Caco-2 (cell line): ENCODE measurements at regions not wholly inside any gene's neighbourhood (a gene's known extent, or its start where the extent isn't known, plus 50 kb on each side); places are given as distances from the start of the nearest gene placed in this dataset.

Experiments used
- BruUV-seq: library from RNA; stranded (reverse); fragments of 400-500 nt; replicated peaks from 2 replicates; lab custom pipeline; 2021; lab: Mats Ljungman, UMichigan
- CTCF ChIA-PET: fragments of 300-600 bp; sonication (Branson Sonifier 250); formaldehyde crosslinking; loops from one replicate; lab custom pipeline; 2022; ENCODE audit warnings: antibody characterized with exemption; lab: Charles Lee
- POLR2A ChIA-PET: fragments of 300-600 bp; sonication (Branson Sonifier 250); formaldehyde crosslinking; loops from one replicate; lab custom pipeline; 2022; ENCODE audit warnings: antibody characterized with exemption; lab: Charles Lee
- DNase-seq, 2 experiments: peaks; one replicate each; pipeline versions ENCODE4 v3.0.0 to v3.0.0-alpha.2; 2020 to 2022
- H3K27me3 ChIP-seq: replicated peaks from 2 replicates; pipeline ENCODE4 v1.6.0; 2011; ENCODE audit warnings: low read length; ENCODE audit not compliant: control insufficient read depth, insufficient read depth
- H3K36me3 ChIP-seq: 2 replicates; pipeline ENCODE4 v1.5.1; 2011; ENCODE audit warnings: low read length; ENCODE audit not compliant: control insufficient read depth, insufficient read depth
- H3K4me1 ChIP-seq: fragments of 250-450 bp; sonication (Bioruptor Pico); 2 replicates; pipeline ENCODE4 v1.5.1; 2020; ENCODE audit warnings: mild to moderate bottlenecking
- H3K4me3 ChIP-seq: 2 replicates; pipeline ENCODE4 v1.5.1; 2011; ENCODE audit warnings: low read depth, mild to moderate bottlenecking, control low read depth, low read length
- H3K9me3 ChIP-seq: fragments of 250-450 bp; sonication (Bioruptor Pico); 2 replicates; pipeline ENCODE4 v1.5.1; 2020; ENCODE audit warnings: mild to moderate bottlenecking, moderate library complexity
- H3K27ac Mint-ChIP-seq: one replicate; pipeline ENCODE4 v1.8.0; 2022; ENCODE audit warnings: mixed read lengths; ENCODE audit not compliant: unreplicated experiment
- H3K27me3 Mint-ChIP-seq: one replicate; pipeline ENCODE4 v1.8.0; 2022; ENCODE audit warnings: mixed read lengths; ENCODE audit not compliant: insufficient read depth, unreplicated experiment
- H3K36me3 Mint-ChIP-seq: one replicate; pipeline ENCODE4 v1.8.0; 2022; ENCODE audit warnings: mild to moderate bottlenecking, mixed read lengths; ENCODE audit not compliant: insufficient read depth, unreplicated experiment
- H3K4me1 Mint-ChIP-seq: one replicate; pipeline ENCODE4 v1.8.0; 2022; ENCODE audit warnings: low read depth, mixed read lengths; ENCODE audit not compliant: unreplicated experiment
- H3K4me3 Mint-ChIP-seq: one replicate; pipeline ENCODE4 v1.8.0; 2022; ENCODE audit warnings: mild to moderate bottlenecking, moderate library complexity, mixed read lengths; ENCODE audit not compliant: unreplicated experiment
- H3K9me3 Mint-ChIP-seq: one replicate; pipeline ENCODE4 v1.8.0; 2022; ENCODE audit warnings: mixed read lengths; ENCODE audit not compliant: unreplicated experiment
- intact Hi-C: fragments of 100-400 bp; cut with micrococcal nuclease; formaldehyde crosslinking; loops from one replicate; pipeline ENCODE4 v1.10.0; 2022; ENCODE audit not compliant: unreplicated experiment
- TF ChIP-seq, protein P1 (sequence below), 2 experiments: fragments of 200-600 bp in 1 of 2; IDR thresholded peaks; 1 replicate in 1 of 2; 2 replicates in 1 of 2; pipeline versions ENCODE4 v1.5.1 to v1.8.0; 2011 to 2022; ENCODE audit warnings: antibody characterized with exemption in 1 of 2, control low read depth in 1 of 2, inconsistent platforms in 1 of 2, low read depth in 1 of 2, low read length in 1 of 2, mild to moderate bottlenecking in 1 of 2, moderate library complexity in 1 of 2; ENCODE audit not compliant: insufficient read depth in 1 of 2, severe bottlenecking in 1 of 2, unreplicated experiment in 1 of 2

DNA sequence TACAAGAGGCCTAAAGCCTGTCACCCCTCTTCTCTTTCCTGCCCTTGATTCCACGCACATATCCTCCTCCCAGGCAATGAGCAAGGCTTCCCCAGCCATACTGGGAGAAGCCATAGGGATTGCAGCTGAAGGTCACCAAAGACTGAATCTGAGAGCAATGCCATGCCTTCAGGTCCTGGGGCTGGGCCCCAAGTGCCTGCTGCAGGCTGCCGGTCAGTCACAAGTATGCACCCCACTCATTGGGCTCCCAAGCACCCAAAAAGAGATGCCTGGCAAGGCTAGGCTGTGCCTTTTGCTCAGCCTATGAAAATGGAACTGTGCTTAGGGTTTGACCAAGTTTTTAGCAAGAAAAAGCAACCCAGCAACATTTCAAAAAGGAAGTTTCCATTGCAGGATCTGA, 210.6 kb upstream of the MAMLD1 start:
- intact Hi-C loops = no loop called here
- BruUV-seq = no TSS peak
- Histone ChIP-seq H3K27me3 (no peaks in the 10 kb centered on the region; the same call in 1 of the 2 replicates), H3K36me3 (no peaks in the 10 kb centered on the region), H3K4me3 (no peak overlapping the region), H3K9me3 (no peaks in the 10 kb centered on the region), H3K4me1 (no peaks in the 10 kb centered on the region)
- H3K4me1 Mint-ChIP-seq = no peaks in the 10 kb centered on the region
- TF ChIP-seq, protein P1, sequence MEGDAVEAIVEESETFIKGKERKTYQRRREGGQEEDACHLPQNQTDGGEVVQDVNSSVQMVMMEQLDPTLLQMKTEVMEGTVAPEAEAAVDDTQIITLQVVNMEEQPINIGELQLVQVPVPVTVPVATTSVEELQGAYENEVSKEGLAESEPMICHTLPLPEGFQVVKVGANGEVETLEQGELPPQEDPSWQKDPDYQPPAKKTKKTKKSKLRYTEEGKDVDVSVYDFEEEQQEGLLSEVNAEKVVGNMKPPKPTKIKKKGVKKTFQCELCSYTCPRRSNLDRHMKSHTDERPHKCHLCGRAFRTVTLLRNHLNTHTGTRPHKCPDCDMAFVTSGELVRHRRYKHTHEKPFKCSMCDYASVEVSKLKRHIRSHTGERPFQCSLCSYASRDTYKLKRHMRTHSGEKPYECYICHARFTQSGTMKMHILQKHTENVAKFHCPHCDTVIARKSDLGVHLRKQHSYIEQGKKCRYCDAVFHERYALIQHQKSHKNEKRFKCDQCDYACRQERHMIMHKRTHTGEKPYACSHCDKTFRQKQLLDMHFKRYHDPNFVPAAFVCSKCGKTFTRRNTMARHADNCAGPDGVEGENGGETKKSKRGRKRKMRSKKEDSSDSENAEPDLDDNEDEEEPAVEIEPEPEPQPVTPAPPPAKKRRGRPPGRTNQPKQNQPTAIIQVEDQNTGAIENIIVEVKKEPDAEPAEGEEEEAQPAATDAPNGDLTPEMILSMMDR (IDR thresholded peaks at IDR 0.05; ENCODE audit: insufficient read depth in 1 of 2, low read depth in 1 of 2, low read length in 1 of 2, severe bottlenecking in 1 of 2, unreplicated experiment in 1 of 2) = no peak
- H3K9me3 Mint-ChIP-seq = no peaks in the 10 kb centered on the region
- H3K36me3 Mint-ChIP-seq = no peaks in the 10 kb centered on the region
- CTCF ChIA-PET = no interaction called here
- H3K4me3 Mint-ChIP-seq = no peak overlapping the region
- no peak for DNase-seq
- no peak overlapping the region for H3K27ac Mint-ChIP-seq
- POLR2A ChIA-PET = no interaction called here
- no peaks in the 10 kb centered on the region for H3K27me3 Mint-ChIP-seq

DNA sequence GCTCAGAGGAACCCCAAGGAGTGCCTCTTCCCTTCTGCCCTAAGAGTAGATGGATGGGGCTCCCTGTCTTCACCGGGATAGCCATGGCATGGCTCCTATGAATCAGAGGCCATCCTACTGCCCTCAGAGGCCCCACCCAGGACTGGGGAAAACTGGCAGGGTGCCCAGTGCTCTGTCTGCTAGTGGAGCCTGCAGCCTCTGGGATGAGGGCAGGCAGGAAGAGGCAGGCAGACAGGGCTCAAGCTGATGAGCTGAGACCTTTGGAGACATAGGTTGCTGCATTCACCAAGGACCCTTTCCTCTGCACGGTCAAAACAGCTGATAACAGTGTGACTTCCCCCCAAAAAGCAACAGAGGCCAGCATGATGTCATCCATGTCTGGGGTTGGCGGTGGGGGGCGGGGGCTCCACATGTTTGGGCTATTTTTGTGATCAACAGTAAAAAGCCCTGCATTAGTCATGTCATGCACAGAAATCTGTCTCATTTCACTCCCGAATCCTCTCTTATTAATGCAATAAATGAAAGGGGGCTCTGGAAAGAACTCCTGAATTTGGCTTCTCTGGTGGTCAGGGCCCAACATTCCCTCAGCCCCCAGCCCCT, 207.6 kb upstream of the MAMLD1 start:
- no peaks in the 10 kb centered on the region for H3K27me3 Mint-ChIP-seq
- intact Hi-C loops = no loop called here
- CTCF ChIA-PET = no interaction called here
- POLR2A ChIA-PET = no interaction called here
- no peaks in the 10 kb centered on the region for H3K36me3 ChIP-seq
- no peak overlapping the region for H3K4me3 ChIP-seq
- H3K4me1 ChIP-seq = no peaks in the 10 kb centered on the region
- TF ChIP-seq, protein P1 (IDR thresholded peaks at IDR 0.05; ENCODE audit: insufficient read depth in 1 of 2, low read depth in 1 of 2, low read length in 1 of 2, severe bottlenecking in 1 of 2, unreplicated experiment in 1 of 2) = no peak
- DNase-seq = no peak
- no peak overlapping the region for H3K27ac Mint-ChIP-seq
- H3K4me3 Mint-ChIP-seq = no peak overlapping the region
- H3K4me1 Mint-ChIP-seq = no peaks in the 10 kb centered on the region
- H3K9me3 Mint-ChIP-seq = no peaks in the 10 kb centered on the region
- BruUV-seq = no TSS peak
- H3K27me3 ChIP-seq = no peaks in the 10 kb centered on the region; the same call in 1 of the 2 replicates
- H3K36me3 Mint-ChIP-seq = no peaks in the 10 kb centered on the region
- H3K9me3 ChIP-seq = no peaks in the 10 kb centered on the region

DNA sequence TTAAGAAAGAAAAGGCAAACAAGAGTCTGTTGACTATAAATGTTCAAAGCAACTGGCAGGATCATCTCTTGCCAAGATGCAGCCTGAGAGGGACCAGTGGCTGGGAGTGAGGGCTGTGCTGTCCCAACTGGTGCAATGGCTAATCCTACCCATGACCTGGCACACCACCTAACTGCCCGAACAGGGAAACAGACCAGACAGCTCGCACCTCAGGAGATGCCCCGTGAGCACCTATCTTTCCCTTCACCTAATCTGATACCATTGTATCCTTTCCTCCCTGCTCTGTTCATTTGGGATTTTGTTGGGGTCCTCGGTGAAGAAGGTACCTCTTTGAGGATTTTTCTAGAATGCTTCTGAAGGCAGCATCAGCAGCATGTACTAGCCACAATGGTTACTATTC, 206.5 kb upstream of the MAMLD1 start:
- H3K36me3 ChIP-seq = no peaks in the 10 kb centered on the region
- TF ChIP-seq, protein P1 (IDR thresholded peaks at IDR 0.05; ENCODE audit: insufficient read depth in 1 of 2, low read depth in 1 of 2, low read length in 1 of 2, severe bottlenecking in 1 of 2, unreplicated experiment in 1 of 2) = no peak
- H3K9me3 ChIP-seq = no peaks in the 10 kb centered on the region
- ChIA-PET CTCF (interaction anchor here (0.7 kb wide), 1 partner anchor 10 kb away, joined by 11 read pairs; no protein-coding TSS in a partner anchor), POLR2A (no interaction called here)
- DNase-seq = no peak
- intact Hi-C loops = no loop called here
- no peaks in the 10 kb centered on the region for H3K4me1 ChIP-seq
- no TSS peak for BruUV-seq
- H3K4me1 Mint-ChIP-seq = no peaks in the 10 kb centered on the region
- no peak overlapping the region for H3K27ac Mint-ChIP-seq
- H3K9me3 Mint-ChIP-seq = no peaks in the 10 kb centered on the region
- no peaks in the 10 kb centered on the region for H3K27me3 Mint-ChIP-seq
- no peaks in the 10 kb centered on the region for H3K36me3 Mint-ChIP-seq
- no peak overlapping the region for H3K4me3 ChIP-seq
- H3K4me3 Mint-ChIP-seq = no peak overlapping the region
- no peaks in the 10 kb centered on the region; the same call in 1 of the 2 replicates for H3K27me3 ChIP-seq
